ENCODE measurements at regions not wholly inside any gene's neighbourhood (a gene's known extent, or its start where the extent isn't known, plus 50 kb on each side); places are given as distances from the start of the nearest gene placed in this dataset.

- TF ChIP-seq CTCF (IDR thresholded peaks at IDR 0.05) (no peak), POLR2A (IDR thresholded peaks at IDR 0.05) (no peak), POLR2AphosphoS5 (IDR thresholded peaks at IDR 0.05) (no peak)
These were observed 56.6 kb upstream of the UBASH3B start for GRCh38 chr11:122598971-122599370.
